PC-3 (cell line): ENCODE measurements at regions not wholly inside any gene's neighbourhood (a gene's known extent, or its start where the extent isn't known, plus 50 kb on each side); places are given as distances from the start of the nearest gene placed in this dataset.

Source experiments
- ATAC-seq: fragments of 200-7000 bp; cut with Tn5 transposase; 2 replicates; pipeline ENCODE4 v1.9.1; 2020; ENCODE audit warnings: mild to moderate bottlenecking, moderate library complexity
- BruUV-seq: library from RNA; stranded (reverse); fragments of 400-500 nt; replicated peaks from 2 replicates; lab custom pipeline; 2021; lab: Mats Ljungman, UMichigan
- CTCF ChIA-PET: fragments of 300-600 bp; sonication (Branson Sonifier 250); formaldehyde crosslinking; loops from one replicate; lab custom pipeline; 2022; ENCODE audit warnings: antibody characterized with exemption; lab: Charles Lee
- POLR2A ChIA-PET: fragments of 300-600 bp; sonication (Branson Sonifier 250); formaldehyde crosslinking; loops from one replicate; lab custom pipeline; 2022; ENCODE audit warnings: antibody characterized with exemption; ENCODE audit not compliant: unreplicated experiment; lab: Charles Lee
- DNase-seq: peaks from one replicate; pipeline ENCODE4 v3.0.0-alpha.2; 2015
- H2AFZ ChIP-seq: fragments of 300-600 bp; sonication (generic); 2 replicates; pipeline ENCODE4 v1.6.0; 2016; ENCODE audit warnings: antibody characterized with exemption, low read length
- H3F3A ChIP-seq: fragments of 300-600 bp; sonication (generic); one replicate; pipeline ENCODE4 v1.6.0; 2017; ENCODE audit warnings: antibody characterized with exemption, low read length, control low read depth, mild to moderate bottlenecking; ENCODE audit not compliant: unreplicated experiment
- H3K27ac ChIP-seq: fragments of 300-600 bp; sonication (generic); 2 replicates; pipeline ENCODE4 v1.5.1; 2016; ENCODE audit warnings: mild to moderate bottlenecking, low read length
- H3K27me3 ChIP-seq: fragments of 300-600 bp; sonication (generic); 2 replicates; pipeline ENCODE4 v1.6.1; 2016; ENCODE audit warnings: low read length, mixed read lengths
- H3K36me3 ChIP-seq: fragments of 300-600 bp; sonication (generic); 2 replicates; pipeline ENCODE4 v1.6.1; 2016; ENCODE audit warnings: low read depth, mixed run types, low read length, mixed read lengths
- H3K4me1 ChIP-seq: fragments of 300-600 bp; sonication (generic); 2 replicates; pipeline ENCODE4 v1.5.1; 2016; ENCODE audit warnings: low read length; ENCODE audit not compliant: insufficient read depth
- H3K4me2 ChIP-seq: fragments of 300-600 bp; sonication (generic); 2 replicates; pipeline ENCODE4 v1.6.0; 2016; ENCODE audit warnings: low read length
- H3K4me3 ChIP-seq: fragments of 300-600 bp; sonication (generic); 2 replicates; pipeline ENCODE4 v1.5.1; 2016; ENCODE audit warnings: mild to moderate bottlenecking, low read length, mixed read lengths
- H3K79me2 ChIP-seq: fragments of 300-600 bp; sonication (generic); 2 replicates; pipeline ENCODE4 v1.6.1; 2017; ENCODE audit warnings: low read length, mixed read lengths
- H3K9ac ChIP-seq: fragments of 300-600 bp; sonication (generic); 2 replicates; pipeline ENCODE4 v1.6.0; 2016; ENCODE audit warnings: mild to moderate bottlenecking, low read length
- H3K9me2 ChIP-seq: fragments of 300-600 bp; sonication (generic); replicated peaks from 2 replicates; pipeline ENCODE4 v1.6.1; 2016; ENCODE audit warnings: mixed run types, low read length, mixed read lengths
- H3K9me3 ChIP-seq: fragments of 300-600 bp; sonication (generic); 2 replicates; pipeline ENCODE4 v1.6.1; 2016; ENCODE audit warnings: low read length, mixed read lengths
- H4K20me1 ChIP-seq: fragments of 300-600 bp; sonication (generic); 2 replicates; pipeline ENCODE4 v1.6.1; 2016; ENCODE audit warnings: low read length, mixed read lengths
- CTCF ChIP-seq: fragments of 300-600 bp; sonication (generic); conservative IDR thresholded peaks from 2 replicates; pipeline ENCODE4 v1.5.1; 2017; ENCODE audit warnings: antibody characterized with exemption, low read depth, mild to moderate bottlenecking, low read length
- EZH2 ChIP-seq: fragments of 300-600 bp; sonication (generic); IDR thresholded peaks from one replicate; pipeline ENCODE4 v1.6.1; 2017; ENCODE audit warnings: antibody characterized with exemption, mild to moderate bottlenecking, low read length; ENCODE audit not compliant: unreplicated experiment
- EZH2phosphoT487 ChIP-seq: fragments of 300-600 bp; sonication (generic); IDR thresholded peaks from 2 replicates; pipeline ENCODE4 v1.6.1; 2018; ENCODE audit warnings: mild to moderate bottlenecking, antibody characterized with exemption, low read length, borderline replicate concordance
- intact Hi-C: fragments of 100-400 bp; cut with micrococcal nuclease; formaldehyde crosslinking; loops from 2 replicates; pipeline ENCODE4 v1.9.0; 2023

GRCh38 chr7:155869784-155870076 lies 57.5 kb upstream of the SHH start:
- no peak for TF ChIP-seq EZH2
- POLR2A ChIA-PET: no interaction called here

GRCh38 chr7:155868955-155869783 lies 56.9 kb upstream of the SHH start:
- Histone ChIP-seq H3K27ac (no peak overlapping the region), H3K4me3 (no peak overlapping the region), H3F3A (no peaks in the 10 kb centered on the region), H3K36me3 (no peaks in the 10 kb centered on the region), H4K20me1 (no peaks in the 10 kb centered on the region), H3K4me1 (no peaks in the 10 kb centered on the region), H3K9me2 (no peaks in the 10 kb centered on the region), H3K27me3 (no peaks in the 10 kb centered on the region), H3K79me2 (no peaks in the 10 kb centered on the region), H3K4me2 (no peak overlapping the region), H3K9me3 (no peaks in the 10 kb centered on the region), H2AFZ (no peak overlapping the region), H3K9ac (no peak overlapping the region)
- intact Hi-C loops: no loop called here
- TF ChIP-seq EZH2: no peak
- no peak for TF ChIP-seq CTCF
- TF ChIP-seq EZH2phosphoT487: no peak
- ChIA-PET CTCF (no interaction called here), POLR2A (no interaction called here)
- no peak for DNase-seq
- no TSS peak for BruUV-seq
- ATAC-seq: no peak

More at GRCh38 chr7:155869784-155870076, 57.5 kb upstream of the SHH start:
- no peaks in the 10 kb centered on the region for H3F3A ChIP-seq
- CTCF ChIA-PET: no interaction called here
- ATAC-seq: no peak
- H3K27ac ChIP-seq: no peak overlapping the region
- no peak for DNase-seq
- H3K36me3 ChIP-seq: no peaks in the 10 kb centered on the region
- no peak overlapping the region for H3K9ac ChIP-seq
- intact Hi-C loops: no loop called here
- no peaks in the 10 kb centered on the region for H3K9me3 ChIP-seq
- H2AFZ ChIP-seq: no peak overlapping the region
- H3K4me2 ChIP-seq: no peak overlapping the region
- no peaks in the 10 kb centered on the region for H3K27me3 ChIP-seq
- H3K4me3 ChIP-seq: no peak overlapping the region
- H3K9me2 ChIP-seq: no peaks in the 10 kb centered on the region
- no peaks in the 10 kb centered on the region for H3K79me2 ChIP-seq
- BruUV-seq: no TSS peak
- no peaks in the 10 kb centered on the region for H4K20me1 ChIP-seq
- H3K4me1 ChIP-seq: no peaks in the 10 kb centered on the region

- Histone ChIP-seq H2AFZ (no peak overlapping the region), H3K36me3 (no peaks in the 10 kb centered on the region), H4K20me1 (no peaks in the 10 kb centered on the region), H3K4me3 (no peak overlapping the region), H3K4me2 (no peak overlapping the region), H3K4me1 (peaks cover 3% of the 10 kb centered on the region), H3K79me2 (no peaks in the 10 kb centered on the region), H3K27me3 (no peaks in the 10 kb centered on the region), H3F3A (no peaks in the 10 kb centered on the region), H3K9me2 (no peaks in the 10 kb centered on the region), H3K27ac (no peak overlapping the region), H3K9ac (no peak overlapping the region), H3K9me3 (no peaks in the 10 kb centered on the region)
- no peak for ATAC-seq
- POLR2A ChIA-PET: no interaction called here
- intact Hi-C loops: no loop called here
- DNase-seq: no peak
- TF ChIP-seq EZH2 (no peak), CTCF (no peak), EZH2phosphoT487 (no peak)
- no TSS peak for BruUV-seq
- CTCF ChIA-PET: no interaction called here
These were observed 55.6 kb upstream of the SHH start for GRCh38 chr7:155867734-155868400.
